ENCODE measurements at regions not wholly inside any gene's neighbourhood (a gene's known extent, or its start where the extent isn't known, plus 50 kb on each side); places are given as distances from the start of the nearest gene placed in this dataset.

- ChIA-PET POLR2A (ENCODE audit: unreplicated experiment) (no interaction called here), CTCF (no interaction called here)
- no peaks in the 10 kb centered on the region for H3K27me3 ChIP-seq (ENCODE audit: insufficient read depth, low read depth)
Observed at GRCh38 chr10:47101807-47102206, 190.6 kb downstream of the PTPN20 start.

GRCh38 chr10:47104151-47104605 is 192.9 kb downstream of the PTPN20 start:
- Histone ChIP-seq H3F3A (ENCODE audit: insufficient read depth, low read depth) (no peaks in the 10 kb centered on the region), H4K20me1 (ENCODE audit: insufficient read depth) (no peaks in the 10 kb centered on the region), H3K4me1 (replicated peaks; ENCODE audit: insufficient read depth) (no peaks in the 10 kb centered on the region; the same call in 1 of the 2 replicates), H3K9me2 (ENCODE audit: insufficient read depth) (no peaks in the 10 kb centered on the region), H3K79me2 (ENCODE audit: low read depth) (no peaks in the 10 kb centered on the region), H3K4me2 (no peak overlapping the region), H3K27ac (no peak overlapping the region), H3K36me3 (ENCODE audit: low read depth) (no peaks in the 10 kb centered on the region), H2AFZ (no peak overlapping the region), H3K27me3 (ENCODE audit: insufficient read depth, low read depth) (no peaks in the 10 kb centered on the region), H3K9me3 (ENCODE audit: insufficient read depth, low read depth) (no peaks in the 10 kb centered on the region), H3K4me3 (no peak overlapping the region)
- ChIA-PET CTCF (no interaction called here), POLR2A (ENCODE audit: unreplicated experiment) (no interaction called here)
- BruUV-seq (replicated peaks) = no TSS peak
- TF ChIP-seq EZH2 (IDR thresholded peaks at IDR 0.05; ENCODE audit: low read depth) (no peak), CTCF (conservative IDR thresholded peaks at IDR 0.05) (no peak)
- DNase-seq = no peak
- intact Hi-C loops (cut with micrococcal nuclease; ENCODE audit: unreplicated experiment) = no loop called here

More at GRCh38 chr10:47101807-47102206, 190.6 kb downstream of the PTPN20 start:
- H4K20me1 ChIP-seq (ENCODE audit: insufficient read depth) = no peaks in the 10 kb centered on the region
- intact Hi-C loops (cut with micrococcal nuclease; ENCODE audit: unreplicated experiment) = no loop called here
- H3K9me2 ChIP-seq (ENCODE audit: insufficient read depth) = no peaks in the 10 kb centered on the region
- BruUV-seq (replicated peaks) = no TSS peak
- H3K4me3 ChIP-seq = no peak overlapping the region
- no peaks in the 10 kb centered on the region; the same call in 1 of the 2 replicates for H3K4me1 ChIP-seq (replicated peaks; ENCODE audit: insufficient read depth)
- H3F3A ChIP-seq (ENCODE audit: insufficient read depth, low read depth) = no peaks in the 10 kb centered on the region
- H3K4me2 ChIP-seq = no peak overlapping the region
- no peak for DNase-seq
- no peaks in the 10 kb centered on the region for H3K36me3 ChIP-seq (ENCODE audit: low read depth)
- TF ChIP-seq CTCF (conservative IDR thresholded peaks at IDR 0.05) (no peak), EZH2 (IDR thresholded peaks at IDR 0.05; ENCODE audit: low read depth) (no peak)
- H2AFZ ChIP-seq = no peak overlapping the region
- H3K9me3 ChIP-seq (ENCODE audit: insufficient read depth, low read depth) = no peaks in the 10 kb centered on the region
- H3K27ac ChIP-seq = no peak overlapping the region
- no peaks in the 10 kb centered on the region for H3K79me2 ChIP-seq (ENCODE audit: low read depth)

DNA sequence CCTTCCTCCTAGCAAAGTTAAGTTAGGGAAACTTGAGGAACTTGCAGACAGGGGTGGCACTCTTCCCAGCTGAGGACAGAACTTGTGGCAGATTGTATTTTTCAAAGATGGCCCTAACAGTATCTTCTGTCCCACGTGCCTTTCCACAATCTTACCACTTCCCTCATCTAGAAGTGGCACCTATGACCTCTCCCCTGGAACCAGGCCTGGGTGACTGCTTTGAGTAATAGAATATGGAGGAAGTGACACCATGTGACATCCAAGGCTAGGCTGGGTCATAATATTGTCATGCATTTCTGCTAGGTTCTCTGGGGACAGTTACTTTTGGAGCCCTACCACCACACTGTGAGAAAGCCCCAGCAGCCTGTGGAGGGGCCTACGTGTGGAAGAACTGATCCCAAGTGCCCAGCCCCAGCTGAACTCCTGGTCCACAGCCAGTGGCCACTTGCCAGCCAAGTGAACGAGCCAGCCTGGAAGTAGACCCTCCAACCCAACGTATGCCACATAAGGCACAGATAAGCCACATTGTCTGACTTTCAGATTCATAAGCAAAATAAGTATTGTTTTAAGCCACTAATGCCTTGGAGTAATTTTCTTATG is 193.7 kb downstream of the PTPN20 start:
- POLR2A ChIA-PET (ENCODE audit: unreplicated experiment) = no interaction called here
- DNase-seq = no peak
- Histone ChIP-seq H3K4me2 (no peak overlapping the region), H3K27me3 (ENCODE audit: insufficient read depth, low read depth) (no peaks in the 10 kb centered on the region), H3K27ac (no peak overlapping the region), H2AFZ (no peak overlapping the region), H3K79me2 (ENCODE audit: low read depth) (no peaks in the 10 kb centered on the region), H3K9me3 (ENCODE audit: insufficient read depth, low read depth) (no peaks in the 10 kb centered on the region), H3K4me1 (replicated peaks; ENCODE audit: insufficient read depth) (no peaks in the 10 kb centered on the region; the same call in 1 of the 2 replicates), H3K9me2 (ENCODE audit: insufficient read depth) (no peaks in the 10 kb centered on the region), H3F3A (ENCODE audit: insufficient read depth, low read depth) (no peaks in the 10 kb centered on the region), H3K4me3 (no peak overlapping the region), H3K36me3 (ENCODE audit: low read depth) (no peaks in the 10 kb centered on the region), H4K20me1 (ENCODE audit: insufficient read depth) (no peaks in the 10 kb centered on the region)
- no TSS peak for BruUV-seq (replicated peaks)
- no peak for TF ChIP-seq EZH2 (IDR thresholded peaks at IDR 0.05; ENCODE audit: low read depth)
- TF ChIP-seq CTCF (conservative IDR thresholded peaks at IDR 0.05) = no peak
- intact Hi-C loops (cut with micrococcal nuclease; ENCODE audit: unreplicated experiment) = no loop called here
- CTCF ChIA-PET = no interaction called here
